ENCODE measurements at regions not wholly inside any gene's neighbourhood (a gene's known extent, or its start where the extent isn't known, plus 50 kb on each side); places are given as distances from the start of the nearest gene placed in this dataset.

DNA sequence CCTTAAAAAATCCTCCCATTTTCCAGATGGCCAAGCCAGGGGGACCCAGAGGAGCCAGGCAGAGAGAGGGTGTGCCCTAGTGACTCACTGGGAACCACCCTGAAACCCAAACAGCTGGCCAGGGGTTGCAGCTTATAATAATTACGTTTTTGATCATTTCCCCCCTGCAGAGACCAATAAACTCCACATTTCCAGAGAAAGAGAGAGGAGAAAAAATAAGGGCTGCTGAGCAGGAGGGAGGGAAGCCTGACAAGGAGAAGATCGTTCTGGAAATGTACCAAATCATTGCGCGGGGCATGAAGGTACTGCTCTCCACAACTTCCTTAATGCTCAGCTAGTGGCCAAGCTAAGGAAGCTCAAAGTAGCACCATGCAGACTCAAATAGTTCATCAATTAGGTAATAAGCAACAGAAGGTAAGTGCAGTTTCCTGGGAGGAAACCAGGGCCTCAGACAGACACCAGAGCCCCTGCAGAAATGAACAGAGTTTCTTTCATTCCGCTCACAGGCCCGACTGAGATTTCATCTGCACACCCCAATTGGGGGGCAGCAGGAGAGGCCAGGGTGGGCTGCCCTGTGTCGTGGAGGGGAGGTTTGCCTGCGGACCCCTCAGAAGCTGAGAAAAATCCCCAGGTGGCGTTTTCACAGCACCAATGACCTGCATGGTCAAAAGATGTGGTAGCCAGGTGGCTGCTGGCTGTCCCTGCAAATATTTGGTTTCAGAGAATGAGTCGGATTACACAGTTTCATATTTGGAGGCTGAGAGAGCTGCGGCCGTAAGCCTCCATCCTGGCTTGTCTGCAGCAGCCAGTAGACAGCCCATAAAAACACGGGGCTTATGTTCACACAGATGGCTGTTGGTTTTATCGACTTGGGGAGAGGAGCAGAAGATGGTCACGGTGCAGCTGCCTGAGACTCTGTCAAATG lies 153.2 kb upstream of the LYZL2 start:
- H3K36me3 ChIP-seq (replicated peaks; ENCODE audit: insufficient read depth, low read depth) = no peaks in the 10 kb centered on the region
- peaks cover 15% of the 10 kb centered on the region for H3K4me1 ChIP-seq (ENCODE audit: insufficient read depth)
- DNase-seq (ENCODE audit: low spot score) = no peak
- no peaks in the 10 kb centered on the region for H3K79me2 ChIP-seq
- WGBS (ENCODE audit: low lambda C conversion rate, missing lambda C conversion rate) = 58% methylated on average over 15 of the region's 15 CpGs
- H3K27me3 ChIP-seq = no peaks in the 10 kb centered on the region
- H2AFZ ChIP-seq = no peak overlapping the region
- TF ChIP-seq EZH2phosphoT487 (IDR thresholded peaks at IDR 0.05; ENCODE audit: low read depth, severe bottlenecking, unreplicated experiment) (no peak), EZH2 (IDR thresholded peaks at IDR 0.05; ENCODE audit: borderline replicate concordance) (no peak)
- TF ChIP-seq, protein P1, sequence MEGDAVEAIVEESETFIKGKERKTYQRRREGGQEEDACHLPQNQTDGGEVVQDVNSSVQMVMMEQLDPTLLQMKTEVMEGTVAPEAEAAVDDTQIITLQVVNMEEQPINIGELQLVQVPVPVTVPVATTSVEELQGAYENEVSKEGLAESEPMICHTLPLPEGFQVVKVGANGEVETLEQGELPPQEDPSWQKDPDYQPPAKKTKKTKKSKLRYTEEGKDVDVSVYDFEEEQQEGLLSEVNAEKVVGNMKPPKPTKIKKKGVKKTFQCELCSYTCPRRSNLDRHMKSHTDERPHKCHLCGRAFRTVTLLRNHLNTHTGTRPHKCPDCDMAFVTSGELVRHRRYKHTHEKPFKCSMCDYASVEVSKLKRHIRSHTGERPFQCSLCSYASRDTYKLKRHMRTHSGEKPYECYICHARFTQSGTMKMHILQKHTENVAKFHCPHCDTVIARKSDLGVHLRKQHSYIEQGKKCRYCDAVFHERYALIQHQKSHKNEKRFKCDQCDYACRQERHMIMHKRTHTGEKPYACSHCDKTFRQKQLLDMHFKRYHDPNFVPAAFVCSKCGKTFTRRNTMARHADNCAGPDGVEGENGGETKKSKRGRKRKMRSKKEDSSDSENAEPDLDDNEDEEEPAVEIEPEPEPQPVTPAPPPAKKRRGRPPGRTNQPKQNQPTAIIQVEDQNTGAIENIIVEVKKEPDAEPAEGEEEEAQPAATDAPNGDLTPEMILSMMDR (IDR thresholded peaks at IDR 0.05; ENCODE audit: poor library complexity) = no peak
- no peak overlapping the region for H3K4me2 ChIP-seq
- no peaks in the 10 kb centered on the region for H3K9me2 ChIP-seq (replicated peaks; ENCODE audit: insufficient read depth)
- H4K20me1 ChIP-seq (ENCODE audit: insufficient read depth, poor library complexity, severe bottlenecking) = no peaks in the 10 kb centered on the region
- no peaks in the 10 kb centered on the region for H3K9me3 ChIP-seq (ENCODE audit: low read depth)
- H3K27ac ChIP-seq = peak overlapping the region; percentile 42
- no peak overlapping the region for H3K4me3 ChIP-seq

DNA sequence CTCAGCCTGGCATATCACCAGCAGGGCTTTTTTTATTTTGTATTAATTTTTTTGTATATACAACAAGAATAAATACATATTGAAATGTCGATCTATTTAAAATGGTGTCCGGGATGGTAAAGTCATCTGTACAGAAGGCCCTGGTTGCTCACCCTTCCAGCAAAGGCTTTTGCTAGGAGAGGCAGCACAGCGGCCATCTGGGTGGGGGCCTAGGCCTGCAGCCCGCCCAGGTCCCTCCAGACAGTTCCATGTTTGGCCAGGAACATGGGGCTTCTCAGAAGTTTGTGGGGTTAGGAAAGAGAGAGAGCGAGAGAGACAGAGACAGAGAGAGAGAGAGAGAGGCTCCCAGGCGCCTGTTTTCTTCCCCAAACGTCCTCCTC lies 152.6 kb upstream of the LYZL2 start:
- H3K9me3 ChIP-seq (ENCODE audit: low read depth) = no peaks in the 10 kb centered on the region
- H3K27ac ChIP-seq = no peak overlapping the region
- TF ChIP-seq EZH2phosphoT487 (IDR thresholded peaks at IDR 0.05; ENCODE audit: low read depth, severe bottlenecking, unreplicated experiment) (no peak), EZH2 (IDR thresholded peaks at IDR 0.05; ENCODE audit: borderline replicate concordance) (no peak)
- TF ChIP-seq, protein P1 (IDR thresholded peaks at IDR 0.05; ENCODE audit: poor library complexity) = no peak
- no peak overlapping the region for H2AFZ ChIP-seq
- no peak for DNase-seq (ENCODE audit: low spot score)
- H3K9me2 ChIP-seq (replicated peaks; ENCODE audit: insufficient read depth) = no peaks in the 10 kb centered on the region
- 87% methylated on average over 7 of the region's 7 CpGs for WGBS (ENCODE audit: low lambda C conversion rate, missing lambda C conversion rate)
- H3K4me1 ChIP-seq (ENCODE audit: insufficient read depth) = peaks cover 15% of the 10 kb centered on the region
- H3K4me2 ChIP-seq = no peak overlapping the region
- H3K4me3 ChIP-seq = no peak overlapping the region
- H3K36me3 ChIP-seq (replicated peaks; ENCODE audit: insufficient read depth, low read depth) = no peaks in the 10 kb centered on the region
- no peaks in the 10 kb centered on the region for H3K79me2 ChIP-seq
- no peaks in the 10 kb centered on the region for H3K27me3 ChIP-seq
- H4K20me1 ChIP-seq (ENCODE audit: insufficient read depth, poor library complexity, severe bottlenecking) = no peaks in the 10 kb centered on the region

DNA sequence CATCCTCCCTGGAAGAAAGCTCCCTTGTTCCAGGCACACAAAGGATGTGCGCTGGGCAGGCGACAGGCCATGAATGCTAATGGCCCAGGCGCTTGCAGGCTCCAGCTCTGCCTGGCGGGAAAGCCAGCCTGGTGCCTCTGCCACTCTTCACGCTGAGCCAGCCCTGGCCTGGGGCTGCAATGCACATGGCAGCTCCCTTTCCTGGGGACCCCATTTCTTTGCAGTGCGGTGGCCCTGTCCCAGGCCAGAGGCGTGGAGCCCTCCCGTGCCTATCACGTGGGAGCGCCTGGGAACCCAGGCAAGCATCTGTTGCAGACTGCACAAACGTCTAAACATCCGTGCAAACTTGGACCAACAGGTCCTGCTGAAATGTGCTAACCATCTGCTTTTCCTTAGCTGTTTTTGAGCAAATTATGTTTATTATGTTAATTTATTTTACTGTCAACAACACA lies 152.1 kb upstream of the LYZL2 start:
- no peak for DNase-seq (ENCODE audit: low spot score)
- H3K4me2 ChIP-seq = no peak overlapping the region
- WGBS (ENCODE audit: low lambda C conversion rate, missing lambda C conversion rate) = 91% methylated on average over 12 of the region's 12 CpGs
- peaks cover 15% of the 10 kb centered on the region for H3K4me1 ChIP-seq (ENCODE audit: insufficient read depth)
- H3K36me3 ChIP-seq (replicated peaks; ENCODE audit: insufficient read depth, low read depth) = no peaks in the 10 kb centered on the region
- H3K9me3 ChIP-seq (ENCODE audit: low read depth) = no peaks in the 10 kb centered on the region
- TF ChIP-seq EZH2phosphoT487 (IDR thresholded peaks at IDR 0.05; ENCODE audit: low read depth, severe bottlenecking, unreplicated experiment) (no peak), EZH2 (IDR thresholded peaks at IDR 0.05; ENCODE audit: borderline replicate concordance) (no peak)
- TF ChIP-seq, protein P1 (IDR thresholded peaks at IDR 0.05; ENCODE audit: poor library complexity) = no peak
- H2AFZ ChIP-seq = no peak overlapping the region
- no peaks in the 10 kb centered on the region for H3K79me2 ChIP-seq
- H4K20me1 ChIP-seq (ENCODE audit: insufficient read depth, poor library complexity, severe bottlenecking) = no peaks in the 10 kb centered on the region
- H3K4me3 ChIP-seq = no peak overlapping the region
- H3K27ac ChIP-seq = no peak overlapping the region
- H3K27me3 ChIP-seq = no peaks in the 10 kb centered on the region
- no peaks in the 10 kb centered on the region for H3K9me2 ChIP-seq (replicated peaks; ENCODE audit: insufficient read depth)

All from hepatocyte (in vitro differentiated cells).